NCI-H1436 treated with DMSO at 0.1 percent for 48 hours (cell line): ENCODE measurements at regions not wholly inside any gene's neighbourhood (a gene's known extent, or its start where the extent isn't known, plus 50 kb on each side); places are given as distances from the start of the nearest gene placed in this dataset.
"Not testable (repeated sequence)": the region's sequence is repeated elsewhere in the genome, so short reads cannot be mapped to it uniquely, and the experiment has no call there.

Source experiments
- DNase-seq: peaks from one replicate; lab custom pipeline; 2025; lab: John Stamatoyannopoulos, UW

GRCh38 chr9:2394087-2394741 lies 227.4 kb upstream of the VLDLR start:
- not testable (repeated sequence) for DNase-seq

GRCh38 chr9:2395814-2396612 lies 225.6 kb upstream of the VLDLR start:
- DNase-seq = no peak

DNA sequence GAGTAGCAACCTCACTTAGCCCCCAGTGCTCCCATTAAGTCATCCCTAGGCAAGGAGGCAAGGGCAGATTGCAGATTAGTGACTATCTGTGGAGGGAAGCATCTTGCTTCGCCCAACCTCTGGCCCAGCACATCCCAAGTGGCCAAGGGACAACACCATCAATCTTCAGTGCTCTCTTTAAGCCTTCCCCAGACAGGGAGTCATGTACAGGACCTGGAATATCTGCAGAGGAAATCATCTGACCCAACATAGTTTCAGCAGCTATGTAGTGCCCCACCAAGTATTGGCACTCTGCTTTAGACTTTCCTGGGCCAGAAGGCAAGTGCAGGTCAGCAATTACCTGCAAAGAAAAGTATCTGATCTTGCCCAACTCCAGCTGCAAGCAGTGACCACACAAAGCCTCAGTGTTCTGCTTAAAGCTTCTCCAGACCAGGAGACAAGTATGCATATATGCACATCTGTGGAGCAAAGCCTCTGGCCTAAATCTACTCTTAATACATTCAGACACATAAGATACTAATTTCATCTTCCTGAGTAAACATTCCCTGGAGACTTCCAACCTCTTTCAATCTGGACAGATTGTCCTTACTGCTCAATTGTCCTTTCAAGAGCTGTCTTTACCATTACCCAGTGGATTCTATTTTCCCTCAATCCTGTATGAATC lies 224.8 kb upstream of the VLDLR start:
- no peak for DNase-seq

GRCh38 chr9:2397875-2398274 lies 223.7 kb upstream of the VLDLR start:
- not testable (repeated sequence) for DNase-seq

- not testable (repeated sequence) for DNase-seq
These were observed 219.8 kb upstream of the VLDLR start for GRCh38 chr9:2401746-2402145.

DNA sequence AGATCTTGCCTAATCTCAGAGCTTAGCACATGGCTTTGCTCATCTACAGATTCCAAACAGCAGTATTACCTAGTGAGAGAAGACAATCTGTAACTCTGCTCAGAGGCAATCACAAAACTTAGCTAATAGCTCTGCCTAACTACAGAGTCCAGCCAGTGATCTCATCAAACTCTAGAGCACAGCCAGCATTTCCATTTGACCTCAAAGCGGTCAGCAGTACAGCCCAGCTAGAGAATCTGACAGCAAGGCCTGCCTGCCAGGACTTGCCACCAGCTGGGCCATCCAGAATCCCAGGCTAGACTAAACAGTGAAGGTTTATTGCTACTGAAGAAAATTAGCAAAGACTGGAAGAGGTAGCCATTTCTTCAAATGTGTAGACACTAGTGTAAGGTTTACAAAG lies 217.9 kb upstream of the VLDLR start:
- no peak for DNase-seq

DNA sequence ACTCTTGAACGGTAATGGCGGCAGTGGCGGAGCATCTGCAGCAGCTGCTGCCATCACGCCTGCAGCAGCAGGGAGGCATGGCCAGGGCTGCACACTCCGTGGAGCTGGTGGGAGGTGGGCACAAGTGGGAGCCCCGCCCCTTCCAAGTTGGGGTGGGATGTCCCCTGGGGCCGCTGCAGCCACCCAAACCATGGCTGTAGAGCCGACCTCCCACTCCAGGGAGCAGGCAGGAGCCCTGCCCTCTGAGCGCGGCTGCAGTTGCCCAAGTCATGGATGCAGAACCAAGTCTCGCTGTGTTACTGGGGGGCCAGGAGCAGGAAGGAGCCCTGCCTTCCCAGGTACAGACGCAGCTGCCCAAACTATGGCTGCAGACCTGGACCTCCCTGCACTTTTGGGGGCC lies 215.3 kb upstream of the VLDLR start:
- DNase-seq = no peak

- DNase-seq = no peak
These were observed 214.1 kb upstream of the VLDLR start for GRCh38 chr9:2407450-2407849.

GRCh38 chr9:2411459-2412215 lies 209.9 kb upstream of the VLDLR start:
- no peak for DNase-seq

DNA sequence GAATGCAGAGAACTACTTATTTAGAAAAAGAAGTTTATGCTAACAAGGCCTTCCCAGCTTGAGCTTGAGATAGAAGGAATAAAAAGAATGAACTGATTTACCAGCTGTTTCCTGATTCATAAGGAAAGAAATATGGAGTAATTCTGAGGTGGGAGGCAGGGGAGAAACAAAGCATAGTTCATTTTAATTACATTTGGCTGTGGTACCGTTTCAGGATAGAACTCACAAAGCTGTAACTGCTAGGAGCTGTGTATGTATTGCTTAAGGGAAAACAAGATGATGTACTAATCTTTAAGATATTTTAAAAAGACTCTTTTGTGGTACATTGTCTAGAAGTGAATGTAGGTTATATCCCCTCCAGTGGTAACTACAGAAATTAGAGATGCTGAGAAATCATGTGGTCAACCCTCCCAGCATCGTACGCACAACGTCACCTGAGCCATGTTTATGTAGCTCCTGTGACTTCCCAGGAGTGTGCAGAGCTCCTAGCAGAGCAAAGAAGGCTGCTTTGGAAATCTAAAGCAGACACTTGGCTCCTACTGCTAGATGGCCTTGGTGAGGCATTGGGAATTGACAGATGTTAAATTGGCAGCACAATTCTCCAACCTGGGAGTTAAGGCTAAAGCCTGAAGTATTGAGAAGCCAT lies 208.3 kb upstream of the VLDLR start:
- no peak for DNase-seq

DNA sequence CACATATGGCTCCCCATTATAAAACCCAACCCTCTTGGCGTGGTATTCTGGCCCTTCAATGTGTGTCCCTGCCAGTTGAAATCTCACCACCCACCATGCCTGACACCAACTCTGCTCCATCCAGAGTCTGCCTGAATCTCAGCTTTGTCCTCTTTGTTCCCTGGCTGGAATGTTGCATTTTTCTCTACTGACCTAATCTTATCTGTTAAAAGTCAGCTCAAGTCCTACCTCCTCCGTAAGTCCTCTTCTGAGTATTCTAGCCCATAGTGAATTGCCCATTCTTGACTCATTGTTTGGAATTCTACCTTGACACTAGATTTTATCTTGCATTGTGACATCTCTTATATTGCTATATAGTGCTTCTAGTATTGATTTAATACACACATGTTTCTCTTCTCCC lies 207.1 kb upstream of the VLDLR start:
- DNase-seq = no peak

DNA sequence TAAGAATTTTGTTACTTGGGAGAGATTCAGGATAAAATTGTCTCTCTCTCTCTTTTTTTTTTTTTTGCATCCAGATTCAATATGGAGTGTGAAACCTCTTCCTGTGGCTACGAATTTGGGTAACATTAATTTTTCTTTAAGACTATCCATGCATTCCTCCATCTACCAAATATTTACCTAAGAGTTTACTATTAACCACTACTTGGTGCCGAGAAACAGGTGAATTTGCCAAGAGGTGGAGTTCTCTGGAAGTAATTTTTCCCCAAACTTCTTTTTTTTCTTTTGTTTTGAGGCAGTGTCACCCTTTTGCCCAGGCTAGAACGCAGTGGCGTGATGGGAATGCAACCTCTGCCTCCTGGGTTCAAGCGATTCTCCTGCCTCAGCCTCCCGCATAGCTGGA lies 206.3 kb upstream of the VLDLR start:
- no peak for DNase-seq

- no peak for DNase-seq
These were observed 203.9 kb upstream of the VLDLR start for GRCh38 chr9:2417730-2418129.

- DNase-seq = no peak
These were observed 203.0 kb upstream of the VLDLR start for GRCh38 chr9:2418619-2419018.

DNA sequence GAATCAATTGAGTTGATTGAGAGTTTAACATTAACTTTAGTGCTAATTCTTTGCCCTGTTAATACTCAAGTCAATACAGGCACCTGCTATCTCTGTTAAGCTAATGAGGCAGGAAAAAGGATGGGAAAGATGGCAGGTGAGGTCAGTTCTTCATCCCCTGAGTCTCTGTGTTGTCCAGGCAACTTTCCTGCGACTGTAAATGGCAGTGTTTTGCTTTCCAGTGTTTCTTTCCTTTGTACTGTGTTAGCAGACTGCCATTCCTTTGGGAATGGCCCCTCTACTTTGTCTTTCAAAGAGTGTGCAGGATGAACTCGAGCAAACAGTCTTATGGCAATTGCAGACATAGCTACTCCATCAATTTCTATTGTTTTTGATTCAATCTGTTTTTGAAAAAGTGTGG lies 202.2 kb upstream of the VLDLR start:
- no peak for DNase-seq

GRCh38 chr9:2420543-2420942 lies 201.0 kb upstream of the VLDLR start:
- DNase-seq = peak; percentile 96

- no peak for DNase-seq
These were observed 197.0 kb upstream of the VLDLR start for GRCh38 chr9:2424619-2425033.

DNA sequence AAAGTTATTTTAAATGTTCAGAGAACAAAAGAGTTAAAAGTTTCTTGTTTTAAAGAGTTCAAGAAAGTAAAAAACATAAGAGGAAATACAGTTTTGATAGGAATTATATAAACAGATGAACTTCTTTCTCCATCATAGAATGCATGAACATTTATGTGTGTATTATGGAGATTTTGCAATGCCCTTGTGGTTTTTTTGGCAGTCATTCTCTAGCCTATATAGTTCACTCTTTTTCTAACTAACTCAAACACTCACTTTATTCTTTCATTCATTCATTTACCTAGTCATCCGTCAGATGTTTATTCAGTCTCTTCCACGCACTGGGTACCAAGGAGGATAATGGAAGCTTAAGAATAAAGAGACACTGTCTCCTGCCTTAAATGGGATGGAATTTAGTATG lies 195.9 kb upstream of the VLDLR start:
- DNase-seq = no peak

GRCh38 chr9:2427120-2427891 lies 194.3 kb upstream of the VLDLR start:
- DNase-seq = no peak

DNA sequence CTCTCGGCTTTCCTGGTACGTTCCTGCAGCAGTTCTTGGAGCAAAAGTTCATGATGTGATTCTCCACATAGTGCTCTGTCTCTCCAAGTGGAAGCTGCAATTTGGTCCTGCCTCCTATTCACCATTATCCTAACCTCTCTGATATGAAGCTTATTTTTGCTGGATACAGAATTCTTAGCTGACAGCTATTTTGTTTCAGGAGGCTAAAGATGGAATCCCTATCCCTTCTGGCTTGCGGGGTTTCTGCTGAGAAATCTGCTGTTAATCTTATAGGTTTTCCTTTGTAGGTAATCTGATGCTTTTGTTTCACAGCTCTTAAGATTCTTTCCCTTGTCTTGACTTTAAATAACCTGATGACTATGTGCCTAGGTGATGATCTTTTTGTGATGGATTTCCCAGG lies 181.6 kb upstream of the VLDLR start:
- DNase-seq = no peak

DNA sequence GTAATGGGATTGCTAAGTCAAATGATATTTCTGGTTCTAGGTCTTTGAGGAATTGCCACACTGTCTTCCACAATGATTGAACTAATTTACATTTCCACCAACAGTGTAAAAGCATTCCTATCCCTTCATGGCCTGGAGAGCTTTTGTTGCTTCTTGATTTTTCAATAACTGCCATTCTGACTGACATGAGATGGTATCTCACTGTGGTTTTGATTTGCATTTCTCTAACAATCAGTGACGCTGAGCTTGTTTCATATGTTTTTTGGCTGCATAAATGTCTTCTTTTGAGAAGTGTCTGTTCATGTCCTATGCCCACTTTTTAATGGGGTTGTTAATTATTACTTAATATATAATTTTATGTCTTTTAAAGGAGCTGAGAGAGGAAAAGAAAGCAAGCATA lies 177.7 kb upstream of the VLDLR start:
- not testable (repeated sequence) for DNase-seq
